Ectodermal cell (in vitro differentiated cells): ENCODE measurements at regions not wholly inside any gene's neighbourhood (a gene's known extent, or its start where the extent isn't known, plus 50 kb on each side); places are given as distances from the start of the nearest gene placed in this dataset.

ENCODE experiments used
- H3K27ac ChIP-seq: 2 replicates; pipeline ENCODE4 v1.7.0; 2013; ENCODE audit warnings: mild to moderate bottlenecking, low read depth, low read length; ENCODE audit not compliant: insufficient read depth, poor library complexity, severe bottlenecking
- H3K27me3 ChIP-seq: 2 replicates; pipeline ENCODE4 v1.7.0; 2013; ENCODE audit warnings: mild to moderate bottlenecking, low read length; ENCODE audit not compliant: insufficient read depth, control insufficient read depth, poor library complexity, severe bottlenecking
- H3K36me3 ChIP-seq: one replicate; pipeline ENCODE4 v1.7.0; 2013; ENCODE audit warnings: low read length; ENCODE audit not compliant: control insufficient read depth, insufficient read depth
- H3K4me1 ChIP-seq: one replicate; pipeline ENCODE4 v1.7.0; 2013; ENCODE audit warnings: low read length; ENCODE audit not compliant: control insufficient read depth, insufficient read depth
- H3K4me3 ChIP-seq: 2 replicates; pipeline ENCODE4 v1.7.0; 2013; ENCODE audit warnings: low read depth, low read length, control low read depth; ENCODE audit not compliant: insufficient read depth
- H3K9me3 ChIP-seq: 2 replicates; pipeline ENCODE4 v1.7.0; 2013; ENCODE audit warnings: mild to moderate bottlenecking, low read length, moderate library complexity; ENCODE audit not compliant: control insufficient read depth
- WGBS, 2 experiments: methylation state at CpG; one replicate each; pipeline ENCODE4 v1.1.7; 2013; ENCODE audit warnings: missing lambda C conversion rate in 2 of 2; 5-methylcytosine and 5-hydroxymethylcytosine counted together

- Histone ChIP-seq H3K27me3 (no peaks in the 10 kb centered on the region), H3K9me3 (no peaks in the 10 kb centered on the region), H3K4me3 (no peak overlapping the region), H3K36me3 (no peaks in the 10 kb centered on the region), H3K27ac (no peak overlapping the region), H3K4me1 (no peaks in the 10 kb centered on the region)
Measured at GRCh38 chr2:12226653-12227052, 480.2 kb downstream of the LPIN1 start.

DNA sequence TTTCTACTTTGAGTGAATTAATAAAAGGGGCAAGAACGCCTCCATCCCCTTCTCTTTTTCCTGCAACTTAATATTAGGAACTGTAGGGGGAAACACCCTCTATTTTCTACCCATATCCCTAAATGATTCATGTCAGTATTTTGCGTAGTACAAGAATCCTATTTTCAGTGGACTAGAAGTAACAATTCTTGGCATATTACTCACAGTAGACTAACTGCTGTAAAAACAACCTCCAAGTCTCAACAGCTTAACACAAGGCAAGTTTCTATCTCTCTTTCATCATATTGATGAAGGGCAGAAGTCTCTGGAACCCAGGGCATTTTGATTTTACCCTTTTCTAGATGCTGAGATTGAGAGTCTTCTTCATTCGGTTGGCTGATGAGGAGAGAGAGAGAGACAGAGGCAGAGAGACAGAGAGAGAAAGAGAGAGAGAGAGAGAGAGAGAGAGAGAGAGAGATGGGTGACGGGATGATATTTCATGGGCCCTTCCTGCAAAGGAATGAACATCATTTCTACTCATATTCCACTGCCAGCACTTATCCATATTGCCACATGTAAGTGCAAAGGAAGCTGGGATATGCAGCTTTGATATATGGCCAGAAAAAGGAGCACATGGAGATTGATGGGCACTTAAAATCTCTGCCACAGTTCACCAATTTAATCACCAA lies 481.6 kb downstream of the LPIN1 start:
- Histone ChIP-seq H3K27ac (no peak overlapping the region), H3K36me3 (no peaks in the 10 kb centered on the region), H3K9me3 (no peaks in the 10 kb centered on the region), H3K4me3 (no peak overlapping the region), H3K4me1 (no peaks in the 10 kb centered on the region), H3K27me3 (no peaks in the 10 kb centered on the region)
- WGBS, 2 experiments: 90 to 91% methylated on average over 3 to 4 of the region's 4 CpGs

DNA sequence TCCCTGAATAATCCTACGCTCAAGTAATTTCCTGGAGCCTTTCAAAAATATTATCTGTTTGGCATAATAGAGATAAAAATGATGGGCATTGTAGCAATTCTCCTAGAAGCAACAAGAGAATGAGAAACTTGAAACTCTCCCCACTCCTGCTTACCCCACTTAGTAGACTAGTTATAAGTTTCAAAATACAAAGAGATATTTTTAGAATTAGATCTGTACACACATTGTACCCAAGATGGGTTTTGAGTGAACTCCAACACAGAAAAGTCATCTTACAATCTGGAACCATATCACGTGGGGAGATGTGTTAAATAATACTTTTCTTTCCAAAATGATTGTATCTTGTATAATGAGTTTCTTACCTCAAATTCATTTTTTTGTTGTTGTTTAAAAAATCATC lies 484.9 kb downstream of the LPIN1 start:
- Histone ChIP-seq H3K36me3 (no peaks in the 10 kb centered on the region), H3K4me1 (no peaks in the 10 kb centered on the region), H3K4me3 (no peak overlapping the region), H3K9me3 (no peaks in the 10 kb centered on the region), H3K27ac (no peak overlapping the region), H3K27me3 (no peaks in the 10 kb centered on the region)
- WGBS, 2 experiments: 100% methylated on average over 1 of the region's 2 CpGs; no CpG with 5 or more reads in 1 of the 2 experiments

DNA sequence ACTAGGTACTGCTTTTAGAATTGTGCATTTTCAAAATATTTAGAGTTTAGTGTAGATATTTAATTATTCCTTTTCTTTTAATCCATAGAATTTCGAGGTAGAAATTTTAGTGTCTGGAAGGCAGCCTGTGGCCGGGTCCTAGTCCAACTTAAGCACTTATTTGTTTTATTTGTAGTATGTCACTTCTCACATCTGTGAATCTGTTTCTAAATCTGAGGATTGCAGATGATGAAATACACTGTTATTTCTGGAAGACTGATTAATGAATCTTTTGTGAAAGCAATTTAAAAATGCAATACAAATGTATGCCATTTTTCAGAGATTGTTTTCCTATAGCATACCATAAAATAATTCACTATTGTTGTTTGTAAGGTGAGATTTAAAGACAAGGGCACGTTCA lies 483.9 kb upstream of the TRIB2 start:
- no peak overlapping the region for H3K4me3 ChIP-seq
- H3K4me1 ChIP-seq: no peaks in the 10 kb centered on the region
- WGBS, 2 experiments: 91 to 100% methylated on average over 1 to 2 of the region's 3 CpGs

DNA sequence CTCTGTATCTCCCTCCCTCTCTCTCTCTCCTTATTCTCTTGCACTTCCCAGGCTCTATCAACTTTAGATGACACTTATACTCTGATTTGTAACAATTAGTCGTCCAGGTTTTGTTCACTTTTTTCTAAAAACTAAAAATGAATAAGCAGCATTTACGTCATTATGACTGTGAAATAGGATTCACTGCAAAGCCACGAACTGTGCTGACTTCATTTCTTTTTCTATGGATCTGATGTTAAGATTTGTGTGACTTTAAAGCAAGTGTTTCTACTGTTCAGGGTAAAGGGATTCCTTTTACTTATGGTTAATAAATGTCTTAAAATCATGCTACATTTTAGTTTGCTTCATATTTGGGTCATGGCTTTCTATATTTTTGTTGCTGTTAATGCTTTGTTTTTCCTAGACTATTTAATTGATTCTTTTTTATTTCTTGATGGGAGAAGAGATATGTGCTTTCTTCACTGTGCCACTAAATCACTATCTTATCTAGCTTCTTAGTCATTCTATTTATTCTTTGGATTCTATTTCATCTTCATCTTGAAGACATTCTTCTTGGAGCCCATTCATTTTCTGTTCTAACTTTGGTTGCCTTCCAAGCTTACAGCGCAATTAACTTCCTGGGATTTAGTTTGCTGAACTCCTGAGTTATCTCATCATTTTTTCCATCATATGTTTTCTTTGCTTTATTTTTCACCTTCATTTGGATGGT lies 480.4 kb upstream of the TRIB2 start:
- no peak overlapping the region for H3K4me3 ChIP-seq
- no peaks in the 10 kb centered on the region for H3K36me3 ChIP-seq
- H3K4me1 ChIP-seq: no peaks in the 10 kb centered on the region
- H3K9me3 ChIP-seq: no peaks in the 10 kb centered on the region
- 87 to 88% methylated on average over 4 of the region's 4 CpGs for WGBS, 2 experiments
- no peaks in the 10 kb centered on the region for H3K27me3 ChIP-seq
- no peak overlapping the region for H3K27ac ChIP-seq

More for the DNA sequence above, 483.9 kb upstream of the TRIB2 start:
- no peaks in the 10 kb centered on the region for H3K27me3 ChIP-seq
- no peaks in the 10 kb centered on the region for H3K36me3 ChIP-seq
- no peaks in the 10 kb centered on the region for H3K9me3 ChIP-seq
- no peak overlapping the region for H3K27ac ChIP-seq

DNA sequence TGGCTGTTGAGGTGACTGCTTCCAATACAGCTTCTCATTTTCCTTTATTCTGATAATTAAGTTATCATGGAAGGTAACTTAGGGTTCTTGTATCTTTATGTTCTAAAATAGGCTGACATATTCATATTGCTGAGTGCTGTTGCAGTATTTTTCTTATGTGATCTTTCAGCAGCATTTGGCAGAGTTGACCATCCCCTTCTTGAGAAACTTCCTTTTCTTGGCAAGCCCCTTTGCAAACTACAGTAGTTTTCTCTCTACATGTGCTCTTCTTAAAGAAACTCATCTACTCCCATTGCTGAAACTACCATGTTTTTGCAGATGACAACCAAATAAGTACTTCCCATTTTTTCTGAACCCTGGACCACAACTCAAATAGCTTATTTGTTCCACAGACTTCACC lies 476.5 kb upstream of the TRIB2 start:
- H3K27me3 ChIP-seq: no peaks in the 10 kb centered on the region
- H3K27ac ChIP-seq: no peak overlapping the region
- H3K9me3 ChIP-seq: no peaks in the 10 kb centered on the region
- no peaks in the 10 kb centered on the region for H3K36me3 ChIP-seq
- no peaks in the 10 kb centered on the region for H3K4me1 ChIP-seq
- no peak overlapping the region for H3K4me3 ChIP-seq

GRCh38 chr2:12243381-12243780 lies 473.4 kb upstream of the TRIB2 start:
- Histone ChIP-seq H3K4me1 (no peaks in the 10 kb centered on the region), H3K27ac (no peak overlapping the region), H3K9me3 (no peaks in the 10 kb centered on the region), H3K27me3 (no peaks in the 10 kb centered on the region), H3K4me3 (no peak overlapping the region), H3K36me3 (no peaks in the 10 kb centered on the region)
- 91 to 93% methylated on average over 2 of the region's 2 CpGs for WGBS, 2 experiments

DNA sequence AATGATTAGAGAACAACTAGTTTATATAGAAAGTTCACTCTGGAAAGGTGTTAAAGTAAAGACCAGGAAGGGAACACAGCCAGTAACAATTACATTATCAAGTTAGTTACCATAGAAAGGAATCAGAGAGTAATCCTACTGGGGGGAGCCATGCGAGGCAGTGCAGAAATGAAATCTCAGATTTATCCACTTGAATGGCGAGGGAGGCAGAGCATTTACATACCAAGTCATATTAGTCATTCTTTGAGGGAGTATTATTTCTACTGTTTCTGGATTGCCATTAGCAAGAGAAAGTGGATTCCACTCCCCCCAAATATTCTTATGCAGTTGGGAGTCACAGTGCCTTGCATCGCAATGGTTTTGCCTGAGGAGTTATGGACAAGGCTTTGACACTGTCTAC lies 472.7 kb upstream of the TRIB2 start:
- Histone ChIP-seq H3K4me1 (no peaks in the 10 kb centered on the region), H3K9me3 (no peaks in the 10 kb centered on the region), H3K27me3 (no peaks in the 10 kb centered on the region), H3K27ac (no peak overlapping the region), H3K36me3 (no peaks in the 10 kb centered on the region), H3K4me3 (no peak overlapping the region)
- WGBS, 2 experiments: 0 to 33% methylated on average over 1 to 3 of the region's 3 CpGs

- no peak overlapping the region for H3K4me3 ChIP-seq
- no peaks in the 10 kb centered on the region for H3K36me3 ChIP-seq
- H3K9me3 ChIP-seq: no peaks in the 10 kb centered on the region
- no peaks in the 10 kb centered on the region for H3K4me1 ChIP-seq
- WGBS, 2 experiments: 75 to 92% methylated on average over 1 to 2 of the region's 2 CpGs
- no peaks in the 10 kb centered on the region for H3K27me3 ChIP-seq
- H3K27ac ChIP-seq: no peak overlapping the region
Measured at GRCh38 chr2:12251121-12251520, 465.6 kb upstream of the TRIB2 start.

DNA sequence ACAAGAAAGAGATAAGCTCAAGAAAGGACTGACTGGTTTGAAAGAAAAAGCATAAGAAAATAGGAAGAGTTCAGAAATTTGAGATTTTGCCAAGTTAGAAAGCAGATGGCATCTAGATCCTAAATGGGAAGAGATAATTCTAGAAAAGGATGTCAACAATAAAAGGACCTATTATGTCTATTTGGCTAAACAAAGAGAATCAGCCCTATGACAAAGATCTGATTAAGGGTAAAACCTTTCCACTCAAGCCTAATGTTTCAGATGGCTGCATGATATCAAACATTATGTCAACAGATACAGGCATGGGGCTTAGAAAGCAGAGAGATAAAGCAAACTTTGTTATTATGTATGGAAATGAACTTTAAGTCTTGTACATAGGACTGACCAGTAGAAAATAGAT lies 465.0 kb upstream of the TRIB2 start:
- Histone ChIP-seq H3K27ac (no peak overlapping the region), H3K27me3 (no peaks in the 10 kb centered on the region), H3K36me3 (no peaks in the 10 kb centered on the region), H3K9me3 (no peaks in the 10 kb centered on the region), H3K4me3 (no peak overlapping the region), H3K4me1 (no peaks in the 10 kb centered on the region)
